GM21717 (cell line): ENCODE measurements at regions not wholly inside any gene's neighbourhood (a gene's known extent, or its start where the extent isn't known, plus 50 kb on each side); places are given as distances from the start of the nearest gene placed in this dataset.

Experiments used
- ATAC-seq: cut with Tn5 transposase; IDR thresholded peaks from one replicate; pipeline ENCODE4 v1.9.1; 2021; ENCODE audit warnings: mild to moderate bottlenecking, moderate library complexity; ENCODE audit not compliant: unreplicated experiment

- no peak for ATAC-seq
Observed at GRCh38 chr12:114902665-114903064, 218.7 kb upstream of the TBX3 start.

- ATAC-seq: no peak
Observed at GRCh38 chr12:114901316-114901715, 217.3 kb upstream of the TBX3 start.

DNA sequence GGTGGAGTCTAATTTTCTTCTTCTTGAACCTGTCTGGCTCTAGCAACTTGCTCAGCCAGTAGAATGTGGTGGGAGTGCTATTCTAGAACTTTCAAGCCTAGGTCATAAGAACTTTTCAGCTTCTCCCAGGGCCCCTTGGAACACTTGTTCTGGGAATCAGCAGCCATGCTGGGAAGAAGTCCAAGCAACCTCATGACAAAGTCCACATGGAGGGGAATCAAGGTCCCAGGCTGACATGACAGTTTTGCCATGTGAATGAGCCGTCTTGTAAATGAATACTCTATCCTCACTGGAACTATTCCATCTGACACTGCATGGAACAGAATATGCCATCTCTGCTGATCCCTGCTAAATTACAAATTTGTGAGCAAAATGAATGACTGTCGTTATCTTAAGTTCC is 214.2 kb upstream of the TBX3 start:
- ATAC-seq: no peak

GRCh38 chr12:114895827-114896226 is 211.9 kb upstream of the TBX3 start:
- no peak for ATAC-seq

DNA sequence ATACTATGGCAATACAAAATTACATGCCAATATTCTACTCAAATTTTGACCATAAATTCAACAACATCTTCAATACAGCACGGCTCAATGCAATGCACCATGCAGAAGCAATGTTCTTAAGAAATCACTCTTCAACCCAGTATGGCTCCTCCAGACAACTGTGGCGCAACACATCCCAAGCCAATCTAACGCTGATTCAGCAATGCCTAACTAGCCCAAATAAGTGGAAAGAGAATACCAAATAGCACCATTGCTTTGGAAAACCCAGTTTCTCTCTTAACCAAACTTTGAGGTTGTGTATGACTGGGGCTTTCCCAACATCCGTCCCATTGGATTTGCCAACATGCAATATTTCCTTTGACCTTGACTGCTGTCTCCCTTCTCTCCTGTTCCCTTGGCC is 211.1 kb upstream of the TBX3 start:
- ATAC-seq: no peak

DNA sequence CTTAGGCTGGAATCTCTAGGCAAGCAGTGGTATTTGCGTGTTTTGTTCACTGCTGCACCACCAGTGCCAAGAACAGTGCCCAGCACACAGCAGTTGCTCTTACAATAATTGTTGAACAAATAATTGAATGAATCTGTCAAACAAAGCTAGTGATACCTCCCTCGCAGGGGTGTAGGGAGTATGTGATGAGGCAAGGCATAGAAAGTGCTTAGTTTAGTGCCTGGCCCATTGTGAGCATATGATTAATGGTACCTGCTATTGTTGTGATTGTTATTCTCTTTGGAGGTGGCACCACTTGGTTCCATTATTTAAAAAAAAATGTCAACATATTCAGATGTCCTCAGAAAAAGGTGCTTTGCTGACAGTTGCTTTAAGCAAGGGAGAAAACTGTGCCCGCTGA is 210.1 kb upstream of the TBX3 start:
- no peak for ATAC-seq

DNA sequence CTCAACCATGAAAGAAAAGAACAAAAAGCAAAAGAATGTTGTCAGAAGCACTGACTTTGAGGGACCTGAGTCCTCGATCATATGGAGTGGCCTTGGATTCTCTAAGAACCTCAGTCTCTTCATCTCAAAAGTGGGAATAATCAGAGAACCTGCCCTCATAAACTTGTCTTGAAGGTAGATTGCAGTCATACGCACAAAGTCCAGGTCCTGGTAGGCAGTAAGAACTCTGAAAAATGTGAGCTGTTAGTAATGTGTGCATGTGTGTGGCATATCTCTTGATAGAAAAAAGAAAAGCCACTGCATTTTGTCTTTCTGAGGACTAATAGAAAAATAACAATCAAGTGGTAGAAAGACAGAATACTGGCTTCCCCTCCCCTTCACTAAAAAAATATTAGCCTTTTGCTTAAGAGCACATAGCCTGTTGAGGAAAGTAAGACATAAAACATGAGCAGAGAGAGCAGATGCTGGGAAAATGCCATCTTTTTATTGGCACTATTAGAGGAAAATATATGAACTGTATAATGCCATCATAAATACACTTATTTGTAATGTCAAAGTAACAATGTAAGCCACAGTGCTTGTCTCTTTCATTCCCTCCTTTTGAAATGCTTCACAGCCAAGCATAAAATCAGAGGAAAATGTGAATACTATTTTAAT is 205.1 kb upstream of the TBX3 start:
- no peak for ATAC-seq

- no peak for ATAC-seq
Observed at GRCh38 chr12:114888448-114888847, 204.5 kb upstream of the TBX3 start.

DNA sequence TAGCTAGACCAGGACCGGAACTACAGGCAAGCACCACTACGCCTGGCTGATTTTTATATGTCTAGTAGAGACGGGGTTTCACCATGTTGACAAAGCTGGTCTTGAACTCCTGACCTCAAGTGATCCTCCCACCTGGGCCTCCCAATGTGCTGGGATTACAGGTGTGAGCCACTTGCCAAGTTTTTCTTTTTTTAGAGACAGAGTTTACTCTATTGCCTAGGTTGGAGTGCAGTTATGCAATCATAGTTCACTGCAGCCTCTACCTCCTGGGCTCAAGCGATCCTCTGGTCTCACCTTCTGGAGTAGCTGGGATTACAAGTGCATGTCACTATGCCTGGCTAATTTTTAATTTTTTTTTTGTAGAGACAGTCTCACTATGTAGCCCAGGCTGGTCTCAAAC is 201.5 kb upstream of the TBX3 start:
- ATAC-seq: no peak

DNA sequence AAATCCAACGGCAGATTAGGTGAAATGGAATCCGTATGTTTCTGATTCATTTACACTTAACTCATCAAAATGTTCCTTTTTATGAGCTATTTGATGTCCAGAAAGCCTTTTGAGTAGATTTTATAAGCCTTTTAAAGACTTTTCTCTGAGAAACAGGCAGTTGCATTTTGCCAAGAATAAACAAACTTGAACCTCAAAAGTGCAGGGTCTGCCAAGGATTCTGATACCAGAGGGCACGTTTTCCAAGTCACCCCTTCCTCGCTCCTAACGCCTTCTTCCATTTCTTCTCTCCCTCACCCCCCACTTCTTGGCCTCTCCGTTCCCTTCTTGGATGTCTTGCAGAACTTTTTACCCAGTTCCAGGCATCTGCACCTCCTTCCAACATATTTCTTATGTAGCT is 200.6 kb upstream of the TBX3 start:
- ATAC-seq: no peak

GRCh38 chr12:114882083-114882482 is 198.1 kb upstream of the TBX3 start:
- ATAC-seq: no peak

DNA sequence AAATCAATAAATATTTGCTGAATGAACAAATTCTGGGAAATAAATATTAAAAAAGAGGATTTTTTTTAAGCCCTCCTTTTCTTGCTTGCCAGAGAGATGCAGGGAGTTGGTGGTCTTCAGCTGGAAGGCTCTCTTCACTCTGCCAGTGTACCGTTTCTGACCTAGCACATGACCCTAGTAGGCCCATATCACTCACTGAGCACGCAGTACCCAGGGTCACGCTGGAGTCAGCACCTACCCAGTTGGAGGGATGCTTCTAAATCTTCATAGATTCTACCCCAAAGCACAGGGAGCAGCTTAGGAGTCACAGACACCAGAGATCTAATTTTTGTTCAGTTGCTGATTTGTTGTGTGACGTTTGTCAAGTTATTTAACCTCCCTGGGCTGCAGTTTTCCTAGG is 195.4 kb upstream of the TBX3 start:
- no peak for ATAC-seq

GRCh38 chr12:114878781-114879180 is 194.8 kb upstream of the TBX3 start:
- no peak for ATAC-seq

- ATAC-seq: no peak
Observed at GRCh38 chr12:114876968-114877680, 193.1 kb upstream of the TBX3 start.

GRCh38 chr12:114875313-114875712 is 191.3 kb upstream of the TBX3 start:
- no peak for ATAC-seq

DNA sequence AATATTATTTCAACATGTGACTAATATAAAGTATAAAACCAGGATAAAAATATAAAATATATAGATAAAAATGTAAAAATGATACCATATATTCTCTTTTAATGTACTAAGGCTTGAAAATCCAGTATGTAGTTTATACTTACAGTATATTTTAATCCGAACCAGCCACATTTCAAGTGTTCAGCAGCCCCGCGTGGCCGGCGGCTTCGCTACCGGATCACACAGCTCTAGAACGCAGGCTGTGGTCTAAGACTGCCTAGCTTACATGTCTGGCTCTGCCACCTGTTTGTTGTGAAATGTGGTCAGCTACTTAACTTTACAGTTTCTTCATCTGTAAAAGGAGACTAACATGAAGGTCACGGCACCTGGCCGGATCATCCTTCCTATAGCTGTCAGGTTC is 189.7 kb upstream of the TBX3 start:
- ATAC-seq: no peak

DNA sequence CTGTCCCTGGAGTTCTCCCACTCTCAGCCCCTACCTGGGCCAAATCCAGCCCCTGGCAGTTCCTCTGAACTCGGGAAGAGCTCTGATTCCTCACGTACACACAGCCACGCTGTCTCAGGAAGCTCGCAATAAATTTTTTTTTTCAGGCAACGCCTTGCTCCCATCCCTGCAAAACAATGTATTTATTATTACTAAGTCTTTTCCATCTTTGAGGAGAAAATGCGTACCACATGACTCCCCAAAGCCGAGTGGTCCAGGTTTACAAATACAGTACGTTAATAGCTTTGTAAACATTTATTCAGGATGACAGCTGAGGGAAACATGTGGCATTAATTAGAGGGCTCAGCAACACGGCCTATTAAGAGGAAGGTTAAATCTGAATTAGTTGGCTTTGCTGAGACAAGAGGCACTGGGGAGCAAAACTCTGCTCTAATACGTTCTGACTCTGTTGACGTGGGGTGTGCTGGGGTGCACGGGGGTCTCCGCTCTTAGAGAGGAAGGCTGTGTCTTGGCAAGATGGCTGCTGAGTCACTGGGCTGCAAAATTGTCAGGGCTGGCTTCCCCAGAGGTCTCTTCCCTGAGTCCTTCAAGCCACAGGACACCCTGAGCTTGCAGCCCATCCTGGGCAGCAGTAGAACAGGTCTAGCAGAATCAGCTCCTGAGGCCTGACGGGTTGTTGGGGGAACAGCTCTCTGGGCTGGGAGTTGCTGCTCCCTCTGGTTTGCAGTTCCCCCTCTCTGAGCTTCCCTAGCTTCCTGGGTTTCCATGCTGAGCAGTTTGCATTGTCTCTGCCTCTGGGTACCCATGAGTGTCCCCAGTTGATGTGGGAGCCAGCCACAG is 185.2 kb upstream of the TBX3 start:
- ATAC-seq: no peak

DNA sequence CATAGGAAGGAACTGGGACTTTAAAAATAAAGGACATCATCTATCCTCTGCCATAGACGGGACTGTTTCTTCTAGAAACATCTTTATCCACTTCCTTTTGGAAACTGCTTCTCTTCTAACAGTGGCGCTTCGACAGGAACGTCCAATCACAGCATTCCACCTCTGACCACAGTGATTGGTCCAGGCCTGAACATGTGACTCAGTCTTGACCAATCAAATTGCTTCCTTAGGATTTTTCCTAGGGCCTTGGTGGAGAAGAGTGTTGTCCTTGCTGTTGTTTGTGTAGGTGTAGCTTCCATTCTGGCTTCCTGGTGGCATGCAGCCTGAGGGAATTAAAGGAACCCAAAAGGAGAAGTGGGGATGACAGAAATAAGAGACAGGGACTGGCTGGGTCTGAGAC is 182.4 kb upstream of the TBX3 start:
- no peak for ATAC-seq

DNA sequence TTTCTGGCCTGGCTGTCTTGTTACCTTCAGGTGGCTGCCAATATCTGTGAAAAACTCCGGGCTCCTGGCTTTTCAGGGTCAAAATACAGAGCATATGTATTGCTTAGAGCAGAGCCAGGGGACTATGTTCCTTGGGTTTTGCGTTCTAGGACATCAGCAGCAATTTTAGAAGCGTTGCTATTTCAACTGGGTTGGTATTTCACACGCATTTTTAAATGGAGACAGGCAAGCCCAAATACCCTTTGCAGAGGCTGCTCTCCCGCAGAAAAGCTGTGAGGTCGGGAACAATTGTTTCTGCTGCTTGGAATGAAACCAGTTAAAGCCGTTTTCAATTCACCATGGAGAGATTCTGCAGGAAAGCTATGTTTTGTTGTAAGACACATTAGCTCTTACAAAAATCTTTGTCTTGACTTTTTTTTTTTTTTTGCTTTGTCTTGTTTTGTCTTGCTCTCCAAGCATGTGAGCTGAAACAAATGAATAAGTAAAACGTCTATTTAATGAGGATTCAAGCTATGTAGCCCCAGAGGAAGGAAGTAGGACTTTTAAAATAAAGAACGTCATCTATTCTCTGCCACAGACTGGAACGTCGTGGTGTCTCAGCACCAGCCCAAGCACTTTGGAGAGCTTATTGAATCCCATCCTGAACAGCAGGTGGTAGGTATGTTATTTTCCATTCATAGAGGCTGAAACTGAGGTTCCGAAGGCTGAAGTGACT is 181.0 kb upstream of the TBX3 start:
- ATAC-seq: no peak

DNA sequence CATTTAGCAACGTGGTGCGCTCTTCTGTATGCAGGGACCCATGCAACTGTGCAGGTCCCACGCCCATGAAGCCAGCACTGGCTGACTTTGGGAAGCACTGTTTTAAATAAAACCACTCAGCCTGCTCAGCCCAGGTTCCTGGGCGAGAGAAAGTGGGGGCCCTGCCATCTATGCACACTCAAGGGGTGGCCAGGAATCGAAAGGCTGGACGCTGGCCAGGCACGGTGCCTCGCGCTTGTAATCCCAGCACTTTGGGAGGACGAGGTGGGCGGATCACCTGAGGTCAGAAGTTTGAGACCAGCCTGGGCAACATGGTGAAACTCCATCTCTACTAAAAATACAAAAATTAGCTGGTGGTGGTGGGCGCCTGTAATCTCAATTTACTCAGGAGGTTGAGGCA is 179.9 kb upstream of the TBX3 start:
- no peak for ATAC-seq

DNA sequence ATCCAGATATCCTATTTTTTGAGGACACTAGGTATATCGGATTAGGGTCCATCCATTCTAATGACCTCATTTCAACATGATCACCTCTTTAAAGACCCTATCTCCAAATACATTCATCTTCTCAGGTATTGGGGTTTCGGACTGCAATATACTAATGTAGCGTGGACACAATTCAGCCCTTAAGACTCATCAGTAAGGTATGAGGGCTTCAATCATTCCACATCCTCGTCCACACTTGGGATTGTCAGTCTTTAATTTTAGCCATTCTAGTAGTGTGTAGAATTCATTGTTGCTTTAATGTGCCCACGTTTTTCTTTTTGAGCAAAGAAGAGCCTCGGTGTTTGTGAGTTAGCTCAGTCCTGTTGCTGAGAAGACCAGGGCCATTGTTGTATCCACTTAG is 177.0 kb upstream of the TBX3 start:
- ATAC-seq: no peak
